HG03097 (cell line): ENCODE measurements at regions not wholly inside any gene's neighbourhood (a gene's known extent, or its start where the extent isn't known, plus 50 kb on each side); places are given as distances from the start of the nearest gene placed in this dataset.

Source experiments
- ATAC-seq: cut with Tn5 transposase; IDR thresholded peaks from one replicate; pipeline ENCODE4 v1.9.1; 2021; ENCODE audit not compliant: unreplicated experiment, low FRiP score

- no peak for ATAC-seq
Observed at GRCh38 chr5:89270901-89271300, 387.9 kb upstream of the MEF2C start.

- no peak for ATAC-seq
Observed at GRCh38 chr5:89269721-89270120, 386.7 kb upstream of the MEF2C start.

- no peak for ATAC-seq
Observed at GRCh38 chr5:89268460-89268859, 385.5 kb upstream of the MEF2C start.

- no peak for ATAC-seq
Observed at GRCh38 chr5:89267788-89268187, 384.8 kb upstream of the MEF2C start.

- ATAC-seq: no peak
Observed at GRCh38 chr5:89265511-89266179, 382.7 kb upstream of the MEF2C start.

- ATAC-seq: no peak
Observed at GRCh38 chr5:89263846-89264245, 380.9 kb upstream of the MEF2C start.

- ATAC-seq: no peak
Observed at GRCh38 chr5:89262030-89262429, 379.0 kb upstream of the MEF2C start.

GRCh38 chr5:89260254-89260653 lies 377.3 kb upstream of the MEF2C start:
- ATAC-seq: no peak

GRCh38 chr5:89255845-89256463 lies 373.0 kb upstream of the MEF2C start:
- ATAC-seq: no peak

GRCh38 chr5:89253666-89254352 lies 370.8 kb upstream of the MEF2C start:
- ATAC-seq: no peak

- ATAC-seq: no peak
Observed at GRCh38 chr5:89246864-89247263, 363.9 kb upstream of the MEF2C start.

GRCh38 chr5:89246252-89246651 lies 363.3 kb upstream of the MEF2C start:
- ATAC-seq: no peak

- no peak for ATAC-seq
Observed at GRCh38 chr5:89243611-89244010, 360.6 kb upstream of the MEF2C start.

- ATAC-seq: no peak
Observed at GRCh38 chr5:89241186-89241585, 358.2 kb upstream of the MEF2C start.

GRCh38 chr5:89236900-89237299 lies 353.9 kb upstream of the MEF2C start:
- ATAC-seq: no peak

- ATAC-seq: no peak
Observed at GRCh38 chr5:89233462-89233861, 350.5 kb upstream of the MEF2C start.

GRCh38 chr5:89232139-89232603 lies 349.2 kb upstream of the MEF2C start:
- peak; percentile 75 for ATAC-seq

- ATAC-seq: no peak
Observed at GRCh38 chr5:89230178-89230577, 347.2 kb upstream of the MEF2C start.

GRCh38 chr5:89229331-89230070 lies 346.5 kb upstream of the MEF2C start:
- no peak for ATAC-seq

- ATAC-seq: no peak
Observed at GRCh38 chr5:89228355-89228754, 345.4 kb upstream of the MEF2C start.

- ATAC-seq: no peak
Observed at GRCh38 chr5:89218364-89218763, 335.4 kb upstream of the MEF2C start.
